Liver (tissue), 8 donors: ENCODE measurements at regions not wholly inside any gene's neighbourhood (a gene's known extent, or its start where the extent isn't known, plus 50 kb on each side); places are given as distances from the start of the nearest gene placed in this dataset.
"Not testable (repeated sequence)": the region's sequence is repeated elsewhere in the genome, so short reads cannot be mapped to it uniquely, and the experiment has no call there.

Source experiments
- DNase-seq: peaks from one replicate; pipeline ENCODE4 v3.0.0-alpha.2; 2017; ENCODE audit warnings: low spot score
- H3K27ac ChIP-seq, 2 donors: one replicate each; pipeline ENCODE4 v1.7.0; 2013; ENCODE audit warnings: inconsistent platforms in 2 of 2, low read length in 2 of 2, control low read depth in 1 of 2, low read depth in 1 of 2, mild to moderate bottlenecking in 1 of 2
- H3K27me3 ChIP-seq, 4 donors: one replicate each; pipeline versions ENCODE4 v1.6.1 to v1.7.0; 2013; ENCODE audit warnings: low read length in 3 of 4, inconsistent platforms in 1 of 4, mild to moderate bottlenecking in 1 of 4, moderate library complexity in 1 of 4; ENCODE audit not compliant: control insufficient read depth in 4 of 4, insufficient read depth in 4 of 4
- H3K36me3 ChIP-seq, 4 donors: one replicate each; pipeline versions ENCODE4 v1.6.1 to v1.7.0; 2013; ENCODE audit warnings: low read length in 3 of 4, mild to moderate bottlenecking in 3 of 4, low read depth in 1 of 4, moderate library complexity in 1 of 4; ENCODE audit not compliant: control insufficient read depth in 4 of 4, insufficient read depth in 3 of 4
- H3K4me1 ChIP-seq, 4 donors: one replicate each; pipeline versions ENCODE4 v1.6.1 to v1.7.0; 2013; ENCODE audit warnings: low read length in 3 of 4, mild to moderate bottlenecking in 3 of 4, moderate library complexity in 1 of 4; ENCODE audit not compliant: control insufficient read depth in 4 of 4, insufficient read depth in 4 of 4
- H3K4me3 ChIP-seq, 3 donors: one replicate each; pipeline versions ENCODE4 v1.6.1 to v1.7.0; 2013; ENCODE audit warnings: low read length in 3 of 3, control low read depth in 1 of 3, low read depth in 1 of 3, mild to moderate bottlenecking in 1 of 3
- H3K9ac ChIP-seq, 2 donors: one replicate each; pipeline ENCODE4 v1.7.0; 2013; ENCODE audit warnings: low read length in 2 of 2, mild to moderate bottlenecking in 2 of 2, moderate library complexity in 2 of 2, control low read depth in 1 of 2, low read depth in 1 of 2
- H3K9me3 ChIP-seq, 4 donors: one replicate each; pipeline versions ENCODE4 v1.6.1 to v1.7.0; 2013; ENCODE audit warnings: low read length in 3 of 4; ENCODE audit not compliant: control insufficient read depth in 4 of 4
- ATF3 ChIP-seq: IDR thresholded peaks from 2 replicates; pipeline ENCODE4 v1.6.1; 2016; ENCODE audit warnings: antibody characterized with exemption
- CTCF ChIP-seq: fragments of 150-350 bp; IDR thresholded peaks from 2 replicates; pipeline ENCODE4 v1.5.1; 2017; ENCODE audit warnings: improper control_type of control experiment, low read depth, low read length; ENCODE audit not compliant: missing input control
- EGR1 ChIP-seq, 2 donors: IDR thresholded peaks; 2 replicates each; pipeline ENCODE4 v1.6.1; 2016 to 2018; ENCODE audit warnings: antibody characterized with exemption in 2 of 2, low read depth in 2 of 2
- FOXA1 ChIP-seq: IDR thresholded peaks from 2 replicates; pipeline ENCODE4 v1.6.1; 2016; ENCODE audit warnings: antibody characterized with exemption
- FOXA2 ChIP-seq: IDR thresholded peaks from 2 replicates; pipeline ENCODE4 v1.6.1; 2016; ENCODE audit warnings: antibody characterized with exemption
- GABPA ChIP-seq, 2 donors: IDR thresholded peaks in 1 of 2; conservative IDR thresholded peaks in 1 of 2; 2 replicates each; pipeline ENCODE4 v1.6.1; 2016; ENCODE audit warnings: antibody characterized with exemption in 2 of 2, mild to moderate bottlenecking in 1 of 2, moderate library complexity in 1 of 2
- HNF4A ChIP-seq, 2 donors: conservative IDR thresholded peaks; 2 replicates each; pipeline ENCODE4 v1.6.1; 2016; ENCODE audit warnings: antibody characterized with exemption in 2 of 2, mild to moderate bottlenecking in 2 of 2
- HNF4G ChIP-seq: IDR thresholded peaks from 2 replicates; pipeline ENCODE4 v1.6.1; 2016; ENCODE audit warnings: antibody characterized with exemption
- JUND ChIP-seq, 2 donors: IDR thresholded peaks; 2 replicates each; pipeline ENCODE4 v1.6.1; 2016; ENCODE audit warnings: antibody characterized with exemption in 2 of 2
- MAX ChIP-seq: IDR thresholded peaks from 2 replicates; pipeline ENCODE4 v1.6.1; 2016; ENCODE audit warnings: antibody characterized with exemption
- NR2F2 ChIP-seq: IDR thresholded peaks from 2 replicates; pipeline ENCODE4 v1.6.1; 2016; ENCODE audit warnings: antibody characterized with exemption
- RAD21 ChIP-seq, 2 donors: IDR thresholded peaks; 2 replicates each; pipeline ENCODE4 v1.6.1; 2016; ENCODE audit warnings: antibody characterized with exemption in 2 of 2, mild to moderate bottlenecking in 2 of 2
- REST ChIP-seq: IDR thresholded peaks from 2 replicates; pipeline ENCODE4 v1.6.1; 2016; ENCODE audit warnings: antibody characterized with exemption, mild to moderate bottlenecking
- RXRA ChIP-seq, 2 donors: IDR thresholded peaks; 2 replicates each; pipeline ENCODE4 v1.6.1; 2017 to 2018; ENCODE audit warnings: antibody characterized with exemption in 2 of 2, mild to moderate bottlenecking in 1 of 2
- SP1 ChIP-seq: IDR thresholded peaks from 2 replicates; pipeline ENCODE4 v1.6.1; 2018; ENCODE audit warnings: antibody characterized with exemption, mild to moderate bottlenecking
- TAF1 ChIP-seq: conservative IDR thresholded peaks from 2 replicates; pipeline ENCODE4 v1.6.1; 2016; ENCODE audit warnings: antibody characterized with exemption, mild to moderate bottlenecking
- YY1 ChIP-seq: IDR thresholded peaks from 2 replicates; pipeline ENCODE4 v1.6.1; 2016; ENCODE audit warnings: antibody characterized with exemption, mild to moderate bottlenecking
- ZBTB33 ChIP-seq: IDR thresholded peaks from 2 replicates; pipeline ENCODE4 v1.6.1; 2016; ENCODE audit warnings: antibody characterized with exemption
- WGBS: extraction: QIAGEN DNeasy Blood & Tissue Kit; methylation state at CpG from one replicate; pipeline ENCODE4 v1.1.7; 2013; 5-methylcytosine and 5-hydroxymethylcytosine counted together
- donor health status: healthy.
- donor health status: healthy.
- donor health status: healthy.
- donor health status: healthy.
- donor health status: healthy.

- no peak overlapping the region for H3K27ac ChIP-seq
- no peak overlapping the region for H3K9ac ChIP-seq
- no peaks in the 10 kb centered on the region for H3K9me3 ChIP-seq
- no peak for DNase-seq
- TF ChIP-seq YY1: no peak
- TF ChIP-seq FOXA1: no peak
- no peak for TF ChIP-seq GABPA (IDR thresholded peaks at IDR 0.05 in 1 of 2, conservative IDR thresholded peaks at IDR 0.05 in 1 of 2)
- TF ChIP-seq TAF1: no peak
- no peak for TF ChIP-seq ATF3
- TF ChIP-seq SP1: no peak
- no peak for TF ChIP-seq RXRA (IDR thresholded peaks at IDR 0.05)
- no peak for TF ChIP-seq REST
- TF ChIP-seq MAX: no peak
- TF ChIP-seq JUND (IDR thresholded peaks at IDR 0.05): no peak
- no peak for TF ChIP-seq RAD21 (IDR thresholded peaks at IDR 0.05)
- no peak for TF ChIP-seq CTCF
- no peak for TF ChIP-seq EGR1 (IDR thresholded peaks at IDR 0.05; ENCODE audit: low read depth in 2 of 2)
- no peak for TF ChIP-seq ZBTB33
- no peak for TF ChIP-seq FOXA2
- TF ChIP-seq NR2F2: no peak
- no peak for TF ChIP-seq HNF4A (conservative IDR thresholded peaks at IDR 0.05)
- no peak for TF ChIP-seq HNF4G
- no peak overlapping the region for H3K4me3 ChIP-seq
- no peaks in the 10 kb centered on the region for H3K4me1 ChIP-seq
- peaks cover 0 to 7% (median 0%) of the 10 kb centered on the region in 4 donors for H3K27me3 ChIP-seq
- no peaks in the 10 kb centered on the region for H3K36me3 ChIP-seq
- 92% methylated on average over 8 of the region's 8 CpGs for WGBS
These were observed 335.5 kb downstream of the MEX3B start for GRCh38 chr15:81710328-81710727.

GRCh38 chr15:81706816-81707346 is 332.9 kb upstream of the TMC3 start:
- H3K4me3 ChIP-seq, H3K4me1 ChIP-seq, H3K36me3 ChIP-seq, H3K9me3 ChIP-seq, H3K27ac ChIP-seq, DNase-seq, H3K27me3 ChIP-seq, H3K9ac ChIP-seq: not testable (repeated sequence)
- 65% methylated on average over 3 of the region's 3 CpGs for WGBS

GRCh38 chr15:81705727-81706126 is 331.7 kb upstream of the TMC3 start:
- not testable (repeated sequence) for H3K36me3 ChIP-seq, H3K9ac ChIP-seq, DNase-seq, H3K4me1 ChIP-seq, H3K9me3 ChIP-seq, H3K27ac ChIP-seq, H3K27me3 ChIP-seq, H3K4me3 ChIP-seq
- WGBS: 73% methylated on average over 2 of the region's 2 CpGs
